DMS53 treated with DMSO at 0.1 percent for 48 hours (cell line): ENCODE measurements at regions not wholly inside any gene's neighbourhood (a gene's known extent, or its start where the extent isn't known, plus 50 kb on each side); places are given as distances from the start of the nearest gene placed in this dataset.

Experiments used
- DNase-seq: peaks from one replicate; lab custom pipeline; 2025; ENCODE audit not compliant: unreplicated experiment; lab: John Stamatoyannopoulos, UW

GRCh38 chr2:223369889-223370288 lies 232.3 kb downstream of the SCG2 start:
- no peak for DNase-seq

GRCh38 chr2:223383315-223383714 lies 218.8 kb downstream of the SCG2 start:
- no peak for DNase-seq

GRCh38 chr2:223386189-223386588 lies 216.0 kb downstream of the SCG2 start:
- no peak for DNase-seq

- no peak for DNase-seq
These were observed 215.2 kb downstream of the SCG2 start for GRCh38 chr2:223386984-223387383.

GRCh38 chr2:223389624-223390023 lies 212.5 kb downstream of the SCG2 start:
- no peak for DNase-seq

GRCh38 chr2:223396993-223397392 lies 205.2 kb downstream of the SCG2 start:
- DNase-seq, result no peak

- no peak for DNase-seq
These were observed 202.7 kb downstream of the SCG2 start for GRCh38 chr2:223399357-223399957.

- no peak for DNase-seq
These were observed 197.5 kb downstream of the SCG2 start for GRCh38 chr2:223404616-223405015.

GRCh38 chr2:223414646-223415045 lies 187.5 kb downstream of the SCG2 start:
- DNase-seq, result no peak

- no peak for DNase-seq
These were observed 187.1 kb downstream of the SCG2 start for GRCh38 chr2:223415071-223415470.

GRCh38 chr2:223416815-223417610 lies 185.1 kb downstream of the SCG2 start:
- no peak for DNase-seq

GRCh38 chr2:223418131-223418530 lies 184.0 kb downstream of the SCG2 start:
- DNase-seq, result no peak

GRCh38 chr2:223418604-223419199 lies 183.5 kb downstream of the SCG2 start:
- DNase-seq, result no peak

- DNase-seq, result no peak
These were observed 182.1 kb downstream of the SCG2 start for GRCh38 chr2:223420048-223420447.

- no peak for DNase-seq
These were observed 170.7 kb downstream of the SCG2 start for GRCh38 chr2:223431479-223431878.

- no peak for DNase-seq
These were observed 168.7 kb downstream of the SCG2 start for GRCh38 chr2:223433461-223433860.

- no peak for DNase-seq
These were observed 164.4 kb downstream of the SCG2 start for GRCh38 chr2:223437788-223438187.

- DNase-seq, result no peak
These were observed 163.0 kb downstream of the SCG2 start for GRCh38 chr2:223439184-223439583.

GRCh38 chr2:223439786-223440185 lies 162.4 kb downstream of the SCG2 start:
- DNase-seq, result no peak

- no peak for DNase-seq
These were observed 159.3 kb downstream of the SCG2 start for GRCh38 chr2:223442847-223443246.

- no peak for DNase-seq
These were observed 151.9 kb downstream of the SCG2 start for GRCh38 chr2:223450246-223450645.

- DNase-seq, result no peak
These were observed 144.9 kb downstream of the SCG2 start for GRCh38 chr2:223457301-223457700.
